PFSK-1 (cell line): ENCODE measurements at regions not wholly inside any gene's neighbourhood (a gene's known extent, or its start where the extent isn't known, plus 50 kb on each side); places are given as distances from the start of the nearest gene placed in this dataset.

Experiments
- FOXP2 ChIP-seq: optimal IDR thresholded peaks from 2 replicates; pipeline ENCODE3; 2011; ENCODE audit warnings: borderline replicate concordance, control low read depth, inconsistent platforms; ENCODE audit not compliant: insufficient read depth; ENCODE audit errors: extremely low read length, extremely low read depth
- POLR2AphosphoS5 ChIP-seq: IDR thresholded peaks from 2 replicates; pipeline ENCODE4 v1.6.1; 2012; ENCODE audit warnings: low read depth, mild to moderate bottlenecking, control low read depth, low read length, moderate library complexity
- REST ChIP-seq, 2 experiments: IDR thresholded peaks; 2 replicates each; pipeline versions ENCODE4 v1.6.1 to v1.8.0; 2011 to 2012; ENCODE audit warnings: low read depth in 2 of 2, low read length in 2 of 2, control low read depth in 1 of 2, inconsistent platforms in 1 of 2, mild to moderate bottlenecking in 1 of 2, moderate library complexity in 1 of 2; ENCODE audit not compliant: insufficient read depth in 1 of 2
- SIN3A ChIP-seq: IDR thresholded peaks from 2 replicates; pipeline ENCODE4 v1.6.1; 2012; ENCODE audit warnings: mild to moderate bottlenecking, low read length, moderate library complexity, borderline replicate concordance; ENCODE audit not compliant: insufficient read depth
- TAF1 ChIP-seq: IDR thresholded peaks from 2 replicates; pipeline ENCODE4 v1.6.1; 2012; ENCODE audit warnings: low read length, control low read depth, borderline replicate concordance; ENCODE audit not compliant: insufficient read depth

GRCh38 chr5:72687288-72687687 lies 129.2 kb upstream of the TNPO1 start:
- TF ChIP-seq TAF1 = no peak
- no peak for TF ChIP-seq POLR2AphosphoS5
- no peak for TF ChIP-seq REST (IDR thresholded peaks at IDR 0.05; ENCODE audit: insufficient read depth in 1 of 2, low read depth in 2 of 2, low read length in 2 of 2)
- no peak for TF ChIP-seq SIN3A
- no peak for TF ChIP-seq FOXP2

GRCh38 chr5:72682561-72682960 lies 133.9 kb upstream of the TNPO1 start:
- no peak for TF ChIP-seq POLR2AphosphoS5
- TF ChIP-seq FOXP2 = no peak
- TF ChIP-seq REST (IDR thresholded peaks at IDR 0.05; ENCODE audit: insufficient read depth in 1 of 2, low read depth in 2 of 2, low read length in 2 of 2) = no peak
- no peak for TF ChIP-seq TAF1
- TF ChIP-seq SIN3A = no peak

GRCh38 chr5:72681781-72682180 lies 134.7 kb upstream of the TNPO1 start:
- TF ChIP-seq FOXP2 (no peak), TAF1 (no peak), SIN3A (no peak), REST (IDR thresholded peaks at IDR 0.05; ENCODE audit: insufficient read depth in 1 of 2, low read depth in 2 of 2, low read length in 2 of 2) (no peak), POLR2AphosphoS5 (no peak)

GRCh38 chr5:72677447-72677846 lies 139.0 kb upstream of the TNPO1 start:
- TF ChIP-seq REST (IDR thresholded peaks at IDR 0.05; ENCODE audit: insufficient read depth in 1 of 2, low read depth in 2 of 2, low read length in 2 of 2) (no peak), SIN3A (no peak), POLR2AphosphoS5 (no peak)

- TF ChIP-seq POLR2AphosphoS5 = no peak
- no peak for TF ChIP-seq REST (IDR thresholded peaks at IDR 0.05; ENCODE audit: insufficient read depth in 1 of 2, low read depth in 2 of 2, low read length in 2 of 2)
- TF ChIP-seq FOXP2 = no peak
- no peak for TF ChIP-seq TAF1
- TF ChIP-seq SIN3A = no peak
Measured at GRCh38 chr5:72673623-72674022, 142.8 kb upstream of the TNPO1 start.
